ENCODE measurements at regions not wholly inside any gene's neighbourhood (a gene's known extent, or its start where the extent isn't known, plus 50 kb on each side); places are given as distances from the start of the nearest gene placed in this dataset.

DNA sequence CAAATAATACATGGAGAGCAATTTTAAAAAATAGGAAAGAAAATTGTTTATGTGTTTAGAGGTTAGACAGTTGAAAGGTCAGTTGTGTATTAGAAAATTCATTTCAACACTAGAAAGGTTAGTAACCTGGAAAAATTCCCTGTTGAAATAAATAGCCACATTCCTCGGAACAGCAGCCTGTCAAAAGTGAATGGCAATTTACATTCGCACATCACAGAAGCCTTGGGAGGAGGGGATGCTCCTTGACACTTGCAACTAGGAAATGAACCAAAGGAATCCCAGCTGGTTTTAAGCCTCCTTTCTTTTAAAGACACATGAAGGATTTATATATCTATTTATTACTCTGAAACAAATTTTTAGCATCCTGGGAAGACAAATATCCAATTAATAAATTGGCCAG, 653.5 kb upstream of the LRRTM4 start:
- Histone ChIP-seq H4K8ac (ENCODE audit: low read depth, low read length) (no peak overlapping the region), H3K9ac (ENCODE audit: low read length) (no peak overlapping the region), H3K79me1 (ENCODE audit: low read length) (no peaks in the 10 kb centered on the region), H2BK12ac (ENCODE audit: low read length) (no peak overlapping the region), H3K23ac (ENCODE audit: low read length) (no peak overlapping the region), H3K27me3 (ENCODE audit: insufficient read depth, low read length) (no peaks in the 10 kb centered on the region), H3K4me1 (ENCODE audit: control insufficient read depth in 1 of 2, insufficient read depth in 2 of 2, low read length in 2 of 2) (no peaks in the 10 kb centered on the region), H3K18ac (ENCODE audit: low read length) (no peak overlapping the region), H3K27ac (ENCODE audit: low read depth, low read length) (no peak overlapping the region), H3K9me3 (ENCODE audit: insufficient read depth, low read depth, low read length) (no peaks in the 10 kb centered on the region), H2BK5ac (ENCODE audit: low read depth, low read length, poor library complexity) (no peak overlapping the region), H3K4ac (ENCODE audit: low read depth, low read length) (no peak overlapping the region), H2AK5ac (ENCODE audit: low read length) (no peak overlapping the region), H3K4me3 (ENCODE audit: low read depth, low read length) (no peak overlapping the region), H3K79me2 (ENCODE audit: control insufficient read depth, insufficient read depth, low read length, poor library complexity) (no peaks in the 10 kb centered on the region), H3K4me2 (ENCODE audit: low read length) (no peak overlapping the region), H2AFZ (ENCODE audit: insufficient read depth, low read length, poor library complexity) (no peak overlapping the region), H3K14ac (ENCODE audit: low read length) (no peak overlapping the region), H4K91ac (ENCODE audit: low read depth, low read length) (no peak overlapping the region), H3K36me3 (ENCODE audit: control insufficient read depth in 1 of 2, insufficient read depth in 2 of 2, low read length in 2 of 2) (no peaks in the 10 kb centered on the region), H2BK120ac (ENCODE audit: insufficient read depth, low read length, poor library complexity) (no peak overlapping the region), H4K12ac (ENCODE audit: low read depth, low read length) (no peak overlapping the region)
- no peak for DNase-seq
- no CpG with 5 or more reads among the region's 2 CpGs for WGBS (ENCODE audit: extremely low coverage, insufficient coverage, insufficient read length)

DNA sequence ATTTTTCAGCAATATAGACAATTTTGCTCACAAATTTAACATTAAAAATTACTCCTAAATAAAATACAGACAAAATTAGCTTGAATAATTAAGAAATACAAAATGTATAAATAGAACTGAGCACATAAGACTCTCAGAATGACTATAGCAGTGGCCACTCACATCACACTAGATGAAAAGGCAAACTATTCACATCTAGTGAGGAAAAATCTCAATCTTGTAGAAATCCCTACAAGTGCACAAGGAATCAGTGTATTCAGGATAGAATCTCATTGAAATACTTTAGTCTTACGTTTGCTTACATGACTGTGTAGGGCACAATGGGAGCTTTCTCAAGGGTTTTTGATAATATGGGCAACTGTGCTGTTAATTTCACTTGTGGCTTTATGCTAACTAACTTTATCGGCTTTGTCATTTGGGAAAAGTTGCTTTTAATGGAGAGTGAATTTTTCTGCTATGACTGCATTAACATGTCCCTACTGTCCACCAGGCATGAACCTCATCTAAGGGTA, 678.9 kb upstream of the LRRTM4 start:
- no peaks in the 10 kb centered on the region for H3K79me2 ChIP-seq (ENCODE audit: control insufficient read depth, insufficient read depth, low read length, poor library complexity)
- H3K4me1 ChIP-seq (ENCODE audit: control insufficient read depth in 1 of 2, insufficient read depth in 2 of 2, low read length in 2 of 2): no peaks in the 10 kb centered on the region
- no peak overlapping the region for H3K27ac ChIP-seq (ENCODE audit: low read depth, low read length)
- no peak overlapping the region for H3K4me3 ChIP-seq (ENCODE audit: low read depth, low read length)
- H3K14ac ChIP-seq (ENCODE audit: low read length): no peak overlapping the region
- H2BK5ac ChIP-seq (ENCODE audit: low read depth, low read length, poor library complexity): no peak overlapping the region
- H2BK12ac ChIP-seq (ENCODE audit: low read length): no peak overlapping the region
- no peak overlapping the region for H4K91ac ChIP-seq (ENCODE audit: low read depth, low read length)
- H3K4ac ChIP-seq (ENCODE audit: low read depth, low read length): no peak overlapping the region
- no peak overlapping the region for H3K9ac ChIP-seq (ENCODE audit: low read length)
- H2BK120ac ChIP-seq (ENCODE audit: insufficient read depth, low read length, poor library complexity): no peak overlapping the region
- no peak overlapping the region for H4K12ac ChIP-seq (ENCODE audit: low read depth, low read length)
- H3K18ac ChIP-seq (ENCODE audit: low read length): no peak overlapping the region
- no peak for DNase-seq
- no peak overlapping the region for H2AK5ac ChIP-seq (ENCODE audit: low read length)
- H3K23ac ChIP-seq (ENCODE audit: low read length): no peak overlapping the region
- H4K8ac ChIP-seq (ENCODE audit: low read depth, low read length): no peak overlapping the region
- H2AFZ ChIP-seq (ENCODE audit: insufficient read depth, low read length, poor library complexity): no peak overlapping the region
- no peak overlapping the region for H3K4me2 ChIP-seq (ENCODE audit: low read length)
- no peaks in the 10 kb centered on the region for H3K27me3 ChIP-seq (ENCODE audit: insufficient read depth, low read length)
- H3K79me1 ChIP-seq (ENCODE audit: low read length): no peaks in the 10 kb centered on the region
- H3K9me3 ChIP-seq (ENCODE audit: insufficient read depth, low read depth, low read length): no peaks in the 10 kb centered on the region
- WGBS (ENCODE audit: extremely low coverage, insufficient coverage, insufficient read length): no CpG with 5 or more reads among the region's 2 CpGs
- H3K36me3 ChIP-seq (ENCODE audit: control insufficient read depth in 1 of 2, insufficient read depth in 2 of 2, low read length in 2 of 2): no peaks in the 10 kb centered on the region

DNA sequence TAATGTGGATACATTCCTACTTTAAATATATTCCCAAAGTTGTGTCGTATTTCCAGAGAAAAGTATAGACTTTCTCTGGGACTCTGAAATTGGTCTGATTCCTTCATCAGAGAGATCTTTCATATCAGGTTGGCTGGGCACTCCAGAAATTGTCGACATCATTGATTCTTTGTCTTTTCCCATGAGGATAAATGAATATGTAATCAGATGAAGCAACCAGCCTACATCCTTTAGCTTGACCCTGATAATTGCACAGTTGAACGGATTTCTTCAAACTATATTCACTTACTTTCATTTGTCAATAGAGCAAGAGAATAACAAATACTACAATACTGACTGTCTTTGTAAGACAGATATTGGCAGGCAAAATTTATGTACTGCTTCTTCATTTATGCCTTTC, 680.2 kb upstream of the LRRTM4 start:
- Histone ChIP-seq H3K4me1 (ENCODE audit: control insufficient read depth in 1 of 2, insufficient read depth in 2 of 2, low read length in 2 of 2) (no peaks in the 10 kb centered on the region), H2AFZ (ENCODE audit: insufficient read depth, low read length, poor library complexity) (no peak overlapping the region), H3K4me2 (ENCODE audit: low read length) (no peak overlapping the region), H3K27ac (ENCODE audit: low read depth, low read length) (no peak overlapping the region), H4K8ac (ENCODE audit: low read depth, low read length) (no peak overlapping the region), H3K23ac (ENCODE audit: low read length) (no peak overlapping the region), H2BK12ac (ENCODE audit: low read length) (no peak overlapping the region), H4K12ac (ENCODE audit: low read depth, low read length) (no peak overlapping the region), H3K9ac (ENCODE audit: low read length) (no peak overlapping the region), H4K91ac (ENCODE audit: low read depth, low read length) (no peak overlapping the region), H2AK5ac (ENCODE audit: low read length) (no peak overlapping the region), H3K9me3 (ENCODE audit: insufficient read depth, low read depth, low read length) (no peaks in the 10 kb centered on the region), H2BK120ac (ENCODE audit: insufficient read depth, low read length, poor library complexity) (no peak overlapping the region), H3K79me2 (ENCODE audit: control insufficient read depth, insufficient read depth, low read length, poor library complexity) (no peaks in the 10 kb centered on the region), H2BK5ac (ENCODE audit: low read depth, low read length, poor library complexity) (no peak overlapping the region), H3K36me3 (ENCODE audit: control insufficient read depth in 1 of 2, insufficient read depth in 2 of 2, low read length in 2 of 2) (no peaks in the 10 kb centered on the region), H3K4me3 (ENCODE audit: low read depth, low read length) (no peak overlapping the region), H3K18ac (ENCODE audit: low read length) (no peak overlapping the region), H3K4ac (ENCODE audit: low read depth, low read length) (no peak overlapping the region), H3K14ac (ENCODE audit: low read length) (no peak overlapping the region), H3K79me1 (ENCODE audit: low read length) (no peaks in the 10 kb centered on the region), H3K27me3 (ENCODE audit: insufficient read depth, low read length) (no peaks in the 10 kb centered on the region)
- WGBS (ENCODE audit: extremely low coverage, insufficient coverage, insufficient read length): no CpG with 5 or more reads among the region's 3 CpGs
- DNase-seq: no peak

DNA sequence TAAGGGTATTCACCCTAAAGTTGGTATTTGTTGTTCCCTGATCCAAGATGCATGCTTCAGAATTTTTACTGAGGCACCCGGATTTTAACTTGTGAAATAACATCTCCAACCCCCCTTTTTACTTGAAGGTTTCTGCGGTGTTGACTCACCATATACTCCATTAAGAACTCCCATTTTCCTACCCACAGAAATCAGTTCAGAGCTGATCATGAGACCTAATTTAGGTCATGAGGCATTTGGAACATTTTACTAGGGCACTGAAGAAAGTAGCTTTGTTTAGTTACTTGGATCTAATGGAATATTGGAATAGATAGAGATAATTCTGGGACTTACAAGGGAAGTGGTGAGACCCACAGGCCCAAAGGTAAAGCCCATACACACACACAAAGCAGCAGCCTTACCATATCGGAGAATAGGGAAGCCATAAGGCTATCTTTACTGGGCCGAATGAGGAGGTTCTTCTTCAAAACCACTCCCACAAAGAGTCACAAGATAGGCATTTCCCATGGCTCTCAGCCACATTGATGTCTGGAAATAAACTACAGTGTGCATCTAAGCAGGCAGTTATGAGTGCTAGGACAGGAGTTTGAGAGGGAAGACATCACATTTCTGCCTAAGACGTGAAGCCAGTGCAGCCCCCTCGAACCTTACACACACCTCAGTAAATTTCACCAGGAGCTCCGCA, 681.0 kb upstream of the LRRTM4 start:
- no CpG with 5 or more reads among the region's 7 CpGs for WGBS (ENCODE audit: extremely low coverage, insufficient coverage, insufficient read length)
- H4K8ac ChIP-seq (ENCODE audit: low read depth, low read length): no peak overlapping the region
- H4K12ac ChIP-seq (ENCODE audit: low read depth, low read length): no peak overlapping the region
- no peak overlapping the region for H3K9ac ChIP-seq (ENCODE audit: low read length)
- no peak overlapping the region for H2BK12ac ChIP-seq (ENCODE audit: low read length)
- H3K9me3 ChIP-seq (ENCODE audit: insufficient read depth, low read depth, low read length): no peaks in the 10 kb centered on the region
- H2AFZ ChIP-seq (ENCODE audit: insufficient read depth, low read length, poor library complexity): no peak overlapping the region
- no peak overlapping the region for H3K23ac ChIP-seq (ENCODE audit: low read length)
- no peak overlapping the region for H4K91ac ChIP-seq (ENCODE audit: low read depth, low read length)
- H2BK5ac ChIP-seq (ENCODE audit: low read depth, low read length, poor library complexity): no peak overlapping the region
- no peak overlapping the region for H3K18ac ChIP-seq (ENCODE audit: low read length)
- H3K79me2 ChIP-seq (ENCODE audit: control insufficient read depth, insufficient read depth, low read length, poor library complexity): no peaks in the 10 kb centered on the region
- no peaks in the 10 kb centered on the region for H3K36me3 ChIP-seq (ENCODE audit: control insufficient read depth in 1 of 2, insufficient read depth in 2 of 2, low read length in 2 of 2)
- no peaks in the 10 kb centered on the region for H3K79me1 ChIP-seq (ENCODE audit: low read length)
- no peak overlapping the region for H3K14ac ChIP-seq (ENCODE audit: low read length)
- H3K4me1 ChIP-seq (ENCODE audit: control insufficient read depth in 1 of 2, insufficient read depth in 2 of 2, low read length in 2 of 2): no peaks in the 10 kb centered on the region
- H3K4me3 ChIP-seq (ENCODE audit: low read depth, low read length): no peak overlapping the region
- H2AK5ac ChIP-seq (ENCODE audit: low read length): no peak overlapping the region
- no peak overlapping the region for H3K4ac ChIP-seq (ENCODE audit: low read depth, low read length)
- H2BK120ac ChIP-seq (ENCODE audit: insufficient read depth, low read length, poor library complexity): no peak overlapping the region
- no peaks in the 10 kb centered on the region for H3K27me3 ChIP-seq (ENCODE audit: insufficient read depth, low read length)
- DNase-seq: no peak
- no peak overlapping the region for H3K4me2 ChIP-seq (ENCODE audit: low read length)
- H3K27ac ChIP-seq (ENCODE audit: low read depth, low read length): no peak overlapping the region

All from trophoblast cell (in vitro differentiated cells and primary cell).